HCT116 (cell line): ENCODE measurements at regions not wholly inside any gene's neighbourhood (a gene's known extent, or its start where the extent isn't known, plus 50 kb on each side); places are given as distances from the start of the nearest gene placed in this dataset.

Source experiments
- ATAC-seq: fragments of 200-7000 bp; cut with Tn5 transposase; 2 replicates; pipeline ENCODE4 v1.9.1; 2020; ENCODE audit warnings: mild to moderate bottlenecking, moderate library complexity
- BruUV-seq: library from RNA; stranded (reverse); fragments of 400-500 nt; replicated peaks from 2 replicates; lab custom pipeline; 2021; lab: Mats Ljungman, UMichigan
- CTCF ChIA-PET: fragments of 300-600 bp; sonication (Branson Sonifier 250); formaldehyde crosslinking; loops from one replicate; lab custom pipeline; 2021; ENCODE audit warnings: antibody characterized with exemption; lab: Charles Lee
- POLR2A ChIA-PET: fragments of 300-600, 350-600 bp; sonication (Branson Sonifier 250); formaldehyde crosslinking; loops from one replicate; lab custom pipeline; 2021; ENCODE audit warnings: antibody characterized with exemption; lab: Charles Lee
- RAD21 ChIA-PET, 2 experiments: fragments of 300-600 bp; sonication (Branson Sonifier 250); formaldehyde crosslinking; loops; one replicate each; lab custom pipeline; 2023; ENCODE audit warnings: low total read pairs in 2 of 2; ENCODE audit not compliant: uncharacterized antibody in 2 of 2, unreplicated experiment in 2 of 2, low non-redundant PET in 1 of 2; lab: Charles Lee
- DNase-seq: peaks from one replicate; pipeline ENCODE4 v3.0.0-alpha.2; 2010; ENCODE audit warnings: low read depth, low spot score
- H2AFZ ChIP-seq: fragments of 200-600 bp; shearing (Covaris generic), sonication (generic); 2 replicates; pipeline ENCODE4 v1.6.1; 2017; ENCODE audit warnings: low read depth, mixed run types, mixed read lengths, antibody characterized with exemption, low read length; ENCODE audit not compliant: poor library complexity, severe bottlenecking
- H3K27ac ChIP-seq: 2 replicates; pipeline ENCODE4 v1.5.1; 2012; ENCODE audit warnings: low read depth, low read length
- H3K27me3 ChIP-seq: fragments of 200-600 bp; sonication (generic); 2 replicates; pipeline ENCODE4 v1.6.1; 2016; ENCODE audit warnings: mixed run types, low read length, mixed read lengths; ENCODE audit not compliant: insufficient read depth
- H3K36me3 ChIP-seq, 2 experiments: fragments of 200-500 bp in 1 of 2; fragments of 200-600 bp in 1 of 2; sonication (Bioruptor generic) in 1 of 2; sonication (generic) in 1 of 2; 2 replicates each; pipeline versions ENCODE4 v1.5.1 to v1.6.1; 2014 to 2016; ENCODE audit warnings: low read length in 2 of 2, inconsistent platforms in 1 of 2, mixed read lengths in 1 of 2, mixed run types in 1 of 2; ENCODE audit not compliant: insufficient read depth in 2 of 2, control insufficient read depth in 1 of 2
- H3K4me1 ChIP-seq, 2 experiments: fragments of 200-600 bp in 1 of 2; sonication (generic) in 1 of 2; 2 replicates each; pipeline versions ENCODE4 v1.5.1 to v1.6.1; 2012 to 2017; ENCODE audit warnings: low read length in 2 of 2, inconsistent platforms in 1 of 2, mild to moderate bottlenecking in 1 of 2, mixed read lengths in 1 of 2, mixed run types in 1 of 2, moderate library complexity in 1 of 2; ENCODE audit not compliant: insufficient read depth in 2 of 2, control insufficient read depth in 1 of 2
- H3K4me2 ChIP-seq: fragments of 200-600 bp; sonication (generic); 2 replicates; pipeline ENCODE4 v1.6.1; 2017; ENCODE audit warnings: mixed run types, low read length, mixed read lengths
- H3K4me3 ChIP-seq, 2 experiments: fragments of 200-600 bp in 1 of 2; sonication (generic) in 1 of 2; replicated peaks in 1 of 2; 2 replicates each; pipeline ENCODE4 v1.5.1; 2011 to 2016; ENCODE audit warnings: low read length in 2 of 2, control low read depth in 1 of 2, low read depth in 1 of 2, mild to moderate bottlenecking in 1 of 2, mixed read lengths in 1 of 2, mixed run types in 1 of 2
- H3K79me2 ChIP-seq: fragments of 200-600 bp; sonication (generic); 2 replicates; pipeline ENCODE4 v1.6.1; 2017; ENCODE audit warnings: mild to moderate bottlenecking, mixed run types, low read length, moderate library complexity, mixed read lengths; ENCODE audit not compliant: insufficient read depth
- H3K9ac ChIP-seq: fragments of 200-600 bp; sonication (generic); 2 replicates; pipeline ENCODE4 v1.6.1; 2016; ENCODE audit warnings: low read length, mixed read lengths
- H3K9me2 ChIP-seq: fragments of 200-600 bp; sonication (generic), shearing (Covaris generic); 2 replicates; pipeline ENCODE4 v1.6.1; 2017; ENCODE audit warnings: mixed run types, mild to moderate bottlenecking, moderate library complexity; ENCODE audit not compliant: insufficient read depth
- H3K9me3 ChIP-seq, 2 experiments: fragments of 200-500 bp in 1 of 2; fragments of 200-600 bp in 1 of 2; sonication (Bioruptor generic) in 1 of 2; sonication (generic) in 1 of 2; 2 replicates each; pipeline ENCODE4 v1.6.1; 2014 to 2017; ENCODE audit warnings: low read length in 2 of 2, mixed read lengths in 2 of 2, inconsistent platforms in 1 of 2, low read depth in 1 of 2, mild to moderate bottlenecking in 1 of 2, mixed run types in 1 of 2, moderate library complexity in 1 of 2; ENCODE audit not compliant: control insufficient read depth in 1 of 2, insufficient read depth in 1 of 2
- H4K20me1 ChIP-seq: fragments of 200-600 bp; sonication (generic), shearing (Covaris generic); 2 replicates; pipeline ENCODE4 v1.6.1; 2017; ENCODE audit warnings: mixed run types, mild to moderate bottlenecking, moderate library complexity; ENCODE audit not compliant: insufficient read depth
- CEBPB ChIP-seq: IDR thresholded peaks from 2 replicates; pipeline ENCODE4 v1.6.1; 2012; ENCODE audit warnings: low read depth
- EGR1 ChIP-seq: IDR thresholded peaks from 2 replicates; pipeline ENCODE4 v1.6.1; 2012; ENCODE audit warnings: low read depth
- ELF1 ChIP-seq: IDR thresholded peaks from 2 replicates; pipeline ENCODE4 v1.6.1; 2012; ENCODE audit warnings: low read depth, borderline replicate concordance
- EZH2 ChIP-seq: fragments of 200-600 bp; sonication (generic); IDR thresholded peaks from 2 replicates; pipeline ENCODE4 v1.6.1; 2017; ENCODE audit warnings: antibody characterized with exemption, mixed run types
- EZH2phosphoT487 ChIP-seq: fragments of 200-600 bp; IDR thresholded peaks from 2 replicates; pipeline ENCODE4 v1.6.1; 2018; ENCODE audit warnings: antibody characterized with exemption, borderline replicate concordance
- JUND ChIP-seq: IDR thresholded peaks from 2 replicates; pipeline ENCODE4 v1.6.1; 2012
- POLR2A ChIP-seq: IDR thresholded peaks from 2 replicates; pipeline ENCODE4 v1.7.0; 2011; ENCODE audit warnings: borderline replicate concordance; ENCODE audit not compliant: insufficient read depth, insufficient read length; ENCODE audit errors: extremely low read depth
- POLR2AphosphoS5 ChIP-seq: IDR thresholded peaks from 2 replicates; pipeline ENCODE4 v1.6.1; 2011; ENCODE audit warnings: mild to moderate bottlenecking, low read depth, low read length, moderate library complexity
- RAD21 ChIP-seq: IDR thresholded peaks from 2 replicates; pipeline ENCODE4 v1.6.1; 2012; ENCODE audit warnings: low read depth, mild to moderate bottlenecking
- SIN3A ChIP-seq: IDR thresholded peaks from 2 replicates; pipeline ENCODE4 v1.6.1; 2012; ENCODE audit warnings: low read depth
- TCF7L2 ChIP-seq: IDR thresholded peaks from 2 replicates; pipeline ENCODE4 v1.7.0; 2011; ENCODE audit warnings: borderline replicate concordance, inconsistent platforms; ENCODE audit not compliant: insufficient read depth, insufficient read length; ENCODE audit errors: extremely low read depth
- YY1 ChIP-seq: IDR thresholded peaks from 2 replicates; pipeline ENCODE4 v1.6.1; 2011; ENCODE audit warnings: low read length, low read depth, moderate library complexity, mild to moderate bottlenecking; ENCODE audit not compliant: insufficient replicate concordance; ENCODE audit errors: extremely low read depth
- ZNF274 ChIP-seq: fragments of 200-500 bp; sonication (Bioruptor generic); IDR thresholded peaks from 2 replicates; pipeline ENCODE4 v1.6.1; 2014; ENCODE audit warnings: mild to moderate bottlenecking, low read depth, low read length, inconsistent platforms
- intact Hi-C: fragments of 100-400 bp; cut with micrococcal nuclease; formaldehyde crosslinking; loops from 2 replicates; pipeline ENCODE4 v1.10.0; 2022
- TF ChIP-seq, protein P1 (sequence below): IDR thresholded peaks from 2 replicates; pipeline ENCODE4 v1.6.1; 2011; ENCODE audit warnings: mild to moderate bottlenecking, low read length, moderate library complexity; ENCODE audit not compliant: insufficient replicate concordance; ENCODE audit errors: extremely low read depth
- TF ChIP-seq, protein P2 (sequence below): IDR thresholded peaks from 2 replicates; pipeline ENCODE4 v1.6.1; 2012

DNA sequence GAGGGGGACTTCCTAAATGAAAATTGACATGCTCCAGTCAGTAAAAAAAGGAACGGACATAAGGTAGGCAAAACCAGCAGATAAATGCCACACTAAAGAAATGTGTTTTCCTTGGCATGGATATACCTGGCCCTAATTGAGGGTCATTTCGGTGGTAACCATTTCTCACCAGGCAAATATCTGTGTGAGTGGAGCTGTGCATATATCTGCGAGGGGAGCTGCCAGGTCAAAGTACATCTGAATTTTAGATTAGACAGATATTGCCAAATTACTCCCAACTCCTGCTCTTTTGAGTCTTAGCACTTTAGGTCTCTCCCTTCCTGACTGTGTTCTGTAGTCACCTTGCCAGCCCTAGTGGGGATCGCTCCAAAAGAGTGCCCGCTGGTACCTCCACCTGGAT lies 204.2 kb downstream of the SH3BP4 start:
- Histone ChIP-seq H2AFZ (no peak overlapping the region), H3K9me2 (no peaks in the 10 kb centered on the region), H3K79me2 (no peaks in the 10 kb centered on the region), H3K36me3 (no peaks in the 10 kb centered on the region), H3K4me2 (no peak overlapping the region), H3K27me3 (0 out of 2 replicates have a peak, but pooled peaks cover 6% of the 10 kb centered on the region), H3K4me3 (no peak overlapping the region), H3K27ac (no peak overlapping the region), H4K20me1 (no peaks in the 10 kb centered on the region), H3K4me1 (no peaks in the 10 kb centered on the region), H3K9me3 (no peaks in the 10 kb centered on the region), H3K9ac (no peak overlapping the region)
- intact Hi-C loops, result no loop called here
- CTCF ChIA-PET, result no interaction called here
- DNase-seq, result no peak
- no peak for ATAC-seq
- POLR2A ChIA-PET, result no interaction called here
- no TSS peak for BruUV-seq
- RAD21 ChIA-PET, result no interaction called here
- TF ChIP-seq, protein P1, sequence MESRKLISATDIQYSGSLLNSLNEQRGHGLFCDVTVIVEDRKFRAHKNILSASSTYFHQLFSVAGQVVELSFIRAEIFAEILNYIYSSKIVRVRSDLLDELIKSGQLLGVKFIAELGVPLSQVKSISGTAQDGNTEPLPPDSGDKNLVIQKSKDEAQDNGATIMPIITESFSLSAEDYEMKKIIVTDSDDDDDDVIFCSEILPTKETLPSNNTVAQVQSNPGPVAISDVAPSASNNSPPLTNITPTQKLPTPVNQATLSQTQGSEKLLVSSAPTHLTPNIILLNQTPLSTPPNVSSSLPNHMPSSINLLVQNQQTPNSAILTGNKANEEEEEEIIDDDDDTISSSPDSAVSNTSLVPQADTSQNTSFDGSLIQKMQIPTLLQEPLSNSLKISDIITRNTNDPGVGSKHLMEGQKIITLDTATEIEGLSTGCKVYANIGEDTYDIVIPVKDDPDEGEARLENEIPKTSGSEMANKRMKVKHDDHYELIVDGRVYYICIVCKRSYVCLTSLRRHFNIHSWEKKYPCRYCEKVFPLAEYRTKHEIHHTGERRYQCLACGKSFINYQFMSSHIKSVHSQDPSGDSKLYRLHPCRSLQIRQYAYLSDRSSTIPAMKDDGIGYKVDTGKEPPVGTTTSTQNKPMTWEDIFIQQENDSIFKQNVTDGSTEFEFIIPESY, result no peak
- no peak for TF ChIP-seq ZNF274
- TF ChIP-seq TCF7L2, result no peak
- no peak for TF ChIP-seq JUND
- TF ChIP-seq, all 23 proteins: peak for 0

DNA sequence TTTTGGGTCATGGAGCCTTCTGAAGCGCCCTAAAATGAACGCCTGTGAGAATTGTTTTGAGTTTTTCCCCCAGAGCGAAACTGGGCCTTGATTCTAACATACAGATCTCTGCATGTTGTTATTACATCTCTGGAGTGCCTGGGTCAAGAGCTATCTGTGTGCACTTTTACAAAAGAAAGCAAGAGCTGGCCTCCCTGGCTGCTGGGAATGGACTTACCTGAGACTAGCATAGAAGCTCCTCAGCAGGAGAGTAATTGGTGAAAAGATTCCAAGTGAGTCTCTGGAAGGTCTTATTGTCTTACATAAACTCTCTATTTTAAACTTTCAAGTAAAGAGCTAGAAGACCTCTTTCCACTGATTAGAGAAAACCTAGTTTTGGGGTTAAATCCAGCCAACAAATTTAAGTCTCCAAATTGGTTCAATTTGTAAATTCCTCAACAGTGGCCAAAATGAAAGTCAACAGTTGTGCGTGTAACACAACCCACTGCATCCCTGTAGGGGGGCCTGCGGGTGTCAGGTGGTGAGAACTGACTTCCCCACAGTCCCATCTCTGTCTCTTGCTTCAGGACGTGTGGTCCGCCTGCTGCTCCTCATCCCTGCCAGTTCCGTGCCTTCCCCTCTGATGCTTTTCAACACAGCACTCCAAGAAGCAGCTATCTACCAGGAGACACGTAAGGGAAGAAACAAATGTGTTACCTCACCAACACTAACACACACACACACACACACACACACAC lies 206.1 kb downstream of the SH3BP4 start:
- POLR2A ChIA-PET, result no interaction called here
- BruUV-seq, result no TSS peak
- no peak for ATAC-seq
- no peak for TF ChIP-seq POLR2AphosphoS5
- TF ChIP-seq EZH2phosphoT487, result no peak
- no peak for TF ChIP-seq EZH2
- TF ChIP-seq TCF7L2, result no peak
- no peak for TF ChIP-seq ELF1
- TF ChIP-seq, protein P2, sequence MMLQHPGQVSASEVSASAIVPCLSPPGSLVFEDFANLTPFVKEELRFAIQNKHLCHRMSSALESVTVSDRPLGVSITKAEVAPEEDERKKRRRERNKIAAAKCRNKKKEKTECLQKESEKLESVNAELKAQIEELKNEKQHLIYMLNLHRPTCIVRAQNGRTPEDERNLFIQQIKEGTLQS, result no peak
- no peak for TF ChIP-seq EGR1
- TF ChIP-seq RAD21, result no peak
- no peak for TF ChIP-seq JUND
- TF ChIP-seq, protein P1, result no peak
- TF ChIP-seq CEBPB, result no peak
- TF ChIP-seq YY1, result no peak
- no peak for TF ChIP-seq SIN3A
- TF ChIP-seq POLR2A, result no peak
- no peak for TF ChIP-seq ZNF274

More for the DNA sequence above, 206.1 kb downstream of the SH3BP4 start:
- Histone ChIP-seq H3K9me3 (no peaks in the 10 kb centered on the region), H3K9ac (no peak overlapping the region), H4K20me1 (no peaks in the 10 kb centered on the region), H3K27ac (no peak overlapping the region), H3K4me2 (no peak overlapping the region), H3K4me1 (no peaks in the 10 kb centered on the region), H3K79me2 (no peaks in the 10 kb centered on the region), H2AFZ (no peak overlapping the region), H3K27me3 (0 out of 2 replicates have a peak, but pooled peaks cover 4% of the 10 kb centered on the region), H3K9me2 (no peaks in the 10 kb centered on the region), H3K36me3 (no peaks in the 10 kb centered on the region), H3K4me3 (no peak overlapping the region)
- ChIA-PET RAD21 (no interaction called here), CTCF (no interaction called here)
- no peak for DNase-seq
- intact Hi-C loops, result no loop called here
